ENCODE measurements at regions not wholly inside any gene's neighbourhood (a gene's known extent, or its start where the extent isn't known, plus 50 kb on each side); places are given as distances from the start of the nearest gene placed in this dataset.

GRCh38 chr15:94843060-94843459 is 611.7 kb downstream of the MCTP2 start:
- no peak for TF ChIP-seq CTCF (IDR thresholded peaks at IDR 0.05; ENCODE audit: control insufficient read depth, insufficient read depth, low read depth, low read length, missing control alignments)
- no peak for DNase-seq (ENCODE audit: low read depth)
- H3K4me3 ChIP-seq (ENCODE audit: control insufficient read depth, low read depth, low read length): no peak overlapping the region

- DNase-seq (ENCODE audit: low read depth): no peak
- H3K4me3 ChIP-seq (ENCODE audit: control insufficient read depth, low read depth, low read length): no peak overlapping the region
- TF ChIP-seq CTCF (IDR thresholded peaks at IDR 0.05; ENCODE audit: control insufficient read depth, insufficient read depth, low read depth, low read length, missing control alignments): no peak
These were observed 612.8 kb downstream of the MCTP2 start for GRCh38 chr15:94844198-94844537.

- TF ChIP-seq CTCF (IDR thresholded peaks at IDR 0.05; ENCODE audit: control insufficient read depth, insufficient read depth, low read depth, low read length, missing control alignments): no peak
- no peak overlapping the region for H3K4me3 ChIP-seq (ENCODE audit: control insufficient read depth, low read depth, low read length)
- no peak for DNase-seq (ENCODE audit: low read depth)
These were observed 613.4 kb downstream of the MCTP2 start for GRCh38 chr15:94844538-94845389.

- DNase-seq (ENCODE audit: low read depth): no peak
- no peak for TF ChIP-seq CTCF (IDR thresholded peaks at IDR 0.05; ENCODE audit: control insufficient read depth, insufficient read depth, low read depth, low read length, missing control alignments)
- H3K4me3 ChIP-seq (ENCODE audit: control insufficient read depth, low read depth, low read length): no peak overlapping the region
These were observed 614.0 kb downstream of the MCTP2 start for GRCh38 chr15:94845390-94845716.

GRCh38 chr15:94847325-94847724 is 616.0 kb downstream of the MCTP2 start:
- no peak for TF ChIP-seq CTCF (IDR thresholded peaks at IDR 0.05; ENCODE audit: control insufficient read depth, insufficient read depth, low read depth, low read length, missing control alignments)
- H3K4me3 ChIP-seq (ENCODE audit: control insufficient read depth, low read depth, low read length): no peak overlapping the region
- no peak for DNase-seq (ENCODE audit: low read depth)

GRCh38 chr15:94848054-94848453 is 616.7 kb downstream of the MCTP2 start:
- DNase-seq (ENCODE audit: low read depth): no peak
- no peak for TF ChIP-seq CTCF (IDR thresholded peaks at IDR 0.05; ENCODE audit: control insufficient read depth, insufficient read depth, low read depth, low read length, missing control alignments)
- no peak overlapping the region for H3K4me3 ChIP-seq (ENCODE audit: control insufficient read depth, low read depth, low read length)

All from AG09309 (cell line).